ENCODE measurements at regions not wholly inside any gene's neighbourhood (a gene's known extent, or its start where the extent isn't known, plus 50 kb on each side); places are given as distances from the start of the nearest gene placed in this dataset.

GRCh38 chr3:117754058-117754457 is 1044.5 kb downstream of the TUSC7 start:
- TF ChIP-seq SIN3A (IDR thresholded peaks at IDR 0.05; ENCODE audit: borderline replicate concordance, insufficient read depth, low read length) (no peak), REST (IDR thresholded peaks at IDR 0.05; ENCODE audit: insufficient read depth in 1 of 2, low read depth in 2 of 2, low read length in 2 of 2) (no peak), POLR2AphosphoS5 (IDR thresholded peaks at IDR 0.05; ENCODE audit: low read depth, low read length) (no peak), FOXP2 (optimal IDR thresholded peaks at IDR 0.05; ENCODE audit: borderline replicate concordance, extremely low read depth, extremely low read length, insufficient read depth) (no peak), TAF1 (IDR thresholded peaks at IDR 0.05; ENCODE audit: borderline replicate concordance, insufficient read depth, low read length) (no peak)

- TF ChIP-seq REST (IDR thresholded peaks at IDR 0.05; ENCODE audit: insufficient read depth in 1 of 2, low read depth in 2 of 2, low read length in 2 of 2), result no peak
- no peak for TF ChIP-seq TAF1 (IDR thresholded peaks at IDR 0.05; ENCODE audit: borderline replicate concordance, insufficient read depth, low read length)
- TF ChIP-seq FOXP2 (optimal IDR thresholded peaks at IDR 0.05; ENCODE audit: borderline replicate concordance, extremely low read depth, extremely low read length, insufficient read depth), result no peak
- no peak for TF ChIP-seq SIN3A (IDR thresholded peaks at IDR 0.05; ENCODE audit: borderline replicate concordance, insufficient read depth, low read length)
- TF ChIP-seq POLR2AphosphoS5 (IDR thresholded peaks at IDR 0.05; ENCODE audit: low read depth, low read length), result no peak
Observed at GRCh38 chr3:117754841-117755240, 1045.3 kb downstream of the TUSC7 start.

GRCh38 chr3:117756563-117756962 is 1047.0 kb downstream of the TUSC7 start:
- TF ChIP-seq POLR2AphosphoS5 (IDR thresholded peaks at IDR 0.05; ENCODE audit: low read depth, low read length) (no peak), REST (IDR thresholded peaks at IDR 0.05; ENCODE audit: insufficient read depth in 1 of 2, low read depth in 2 of 2, low read length in 2 of 2) (no peak), SIN3A (IDR thresholded peaks at IDR 0.05; ENCODE audit: borderline replicate concordance, insufficient read depth, low read length) (no peak), FOXP2 (optimal IDR thresholded peaks at IDR 0.05; ENCODE audit: borderline replicate concordance, extremely low read depth, extremely low read length, insufficient read depth) (no peak), TAF1 (IDR thresholded peaks at IDR 0.05; ENCODE audit: borderline replicate concordance, insufficient read depth, low read length) (no peak)

GRCh38 chr3:117761703-117762620 is 1052.4 kb downstream of the TUSC7 start:
- TF ChIP-seq TAF1 (IDR thresholded peaks at IDR 0.05; ENCODE audit: borderline replicate concordance, insufficient read depth, low read length) (no peak), SIN3A (IDR thresholded peaks at IDR 0.05; ENCODE audit: borderline replicate concordance, insufficient read depth, low read length) (no peak), FOXP2 (optimal IDR thresholded peaks at IDR 0.05; ENCODE audit: borderline replicate concordance, extremely low read depth, extremely low read length, insufficient read depth) (no peak), POLR2AphosphoS5 (IDR thresholded peaks at IDR 0.05; ENCODE audit: low read depth, low read length) (no peak), REST (IDR thresholded peaks at IDR 0.05; ENCODE audit: insufficient read depth in 1 of 2, low read depth in 2 of 2, low read length in 2 of 2) (no peak)

All from PFSK-1 (cell line).